H1 (cell line): ENCODE measurements at regions not wholly inside any gene's neighbourhood (a gene's known extent, or its start where the extent isn't known, plus 50 kb on each side); places are given as distances from the start of the nearest gene placed in this dataset.

Experiments used
- CTCF ChIA-PET: fragments of 300-600 bp; sonication (Branson Sonifier 250); formaldehyde crosslinking; loops from one replicate; lab custom pipeline; 2021; ENCODE audit not compliant: partially characterized antibody; lab: Charles Lee
- POLR2A ChIA-PET: fragments of 300-600 bp; sonication (Branson Sonifier 250); formaldehyde crosslinking; loops from one replicate; lab custom pipeline; 2021; ENCODE audit warnings: inconsistent platforms; ENCODE audit not compliant: partially characterized antibody; lab: Charles Lee
- DNase-seq, 2 experiments: peaks; one replicate each; pipeline versions ENCODE4 v3.0.0 to v3.0.0-alpha.2; 2010 to 2022; ENCODE audit warnings: low spot score in 2 of 2, low read depth in 1 of 2, mixed read lengths in 1 of 2
- FAIRE-seq: peaks from 2 replicates; lab custom pipeline; 2011; peaks lifted over from hg19 to GRCh38; lab: Jason Lieb, UNC
- H2AFZ ChIP-seq: 2 replicates; pipeline ENCODE4 v1.8.1; 2012; ENCODE audit warnings: low read length, inconsistent platforms
- H2AK5ac ChIP-seq: 2 replicates; pipeline ENCODE4 v1.6.1; 2013; ENCODE audit warnings: low read depth, low read length
- H2BK120ac ChIP-seq: replicated peaks from 2 replicates; pipeline ENCODE3; 2013; ENCODE audit warnings: low read depth, low read length, inconsistent platforms
- H2BK12ac ChIP-seq: 2 replicates; pipeline ENCODE4 v1.6.1; 2013; ENCODE audit warnings: low read depth, low read length
- H2BK15ac ChIP-seq: 2 replicates; pipeline ENCODE4 v1.6.1; 2013; ENCODE audit warnings: low read length
- H2BK20ac ChIP-seq: 2 replicates; pipeline ENCODE4 v1.6.1; 2013; ENCODE audit warnings: low read length
- H2BK5ac ChIP-seq: 2 replicates; pipeline ENCODE4 v1.6.1; 2013; ENCODE audit warnings: low read depth, low read length
- H3K14ac ChIP-seq: 2 replicates; pipeline ENCODE4 v1.6.1; 2013; ENCODE audit warnings: inconsistent platforms; ENCODE audit not compliant: insufficient read length
- H3K18ac ChIP-seq: 2 replicates; pipeline ENCODE4 v1.6.1; 2013; ENCODE audit warnings: low read length; ENCODE audit errors: extremely low read depth
- H3K23ac ChIP-seq: 2 replicates; pipeline ENCODE4 v1.6.1; 2013; ENCODE audit warnings: inconsistent platforms; ENCODE audit not compliant: insufficient read length
- H3K23me2 ChIP-seq: 2 replicates; pipeline ENCODE4 v1.6.1; 2013; ENCODE audit warnings: low read depth, low read length
- H3K27ac ChIP-seq: 2 replicates; pipeline ENCODE4 v1.6.1; 2011; ENCODE audit warnings: low read depth, low read length, inconsistent platforms
- H3K27me3 ChIP-seq, 4 experiments: replicated peaks in 1 of 4; 1 replicate in 1 of 4; 2 replicates in 3 of 4; pipeline versions ENCODE4 v1.6.1 to v1.8.1; 2011 to 2013; ENCODE audit warnings: low read length in 3 of 4, mild to moderate bottlenecking in 3 of 4, inconsistent platforms in 2 of 4, mixed read lengths in 2 of 4, moderate library complexity in 1 of 4; ENCODE audit not compliant: control insufficient read depth in 3 of 4, insufficient read depth in 3 of 4; ENCODE audit errors: extremely low read depth in 1 of 4
- H3K36me3 ChIP-seq, 4 experiments: 2 replicates each; pipeline versions ENCODE4 v1.6.1 to v1.8.1; 2011 to 2013; ENCODE audit warnings: mild to moderate bottlenecking in 4 of 4, low read length in 3 of 4, moderate library complexity in 2 of 4, control low read depth in 1 of 4, inconsistent platforms in 1 of 4; ENCODE audit not compliant: insufficient read depth in 4 of 4, control insufficient read depth in 2 of 4
- H3K4ac ChIP-seq: replicated peaks from 2 replicates; pipeline ENCODE3; 2013; ENCODE audit warnings: low read length, low read depth, mixed read lengths, inconsistent platforms; ENCODE audit not compliant: insufficient read length
- H3K4me1 ChIP-seq, 4 experiments: replicated peaks in 1 of 4; 1 replicate in 1 of 4; 2 replicates in 3 of 4; pipeline versions ENCODE4 v1.6.1 to v1.8.1; 2011 to 2013; ENCODE audit warnings: low read length in 3 of 4, inconsistent platforms in 2 of 4, mixed read lengths in 1 of 4; ENCODE audit not compliant: insufficient read depth in 4 of 4, control insufficient read depth in 3 of 4
- H3K4me2 ChIP-seq, 2 experiments: 2 replicates each; pipeline versions ENCODE4 v1.6.1 to v1.8.1; 2011 to 2013; ENCODE audit warnings: low read depth in 2 of 2, low read length in 2 of 2, control low read depth in 1 of 2, inconsistent platforms in 1 of 2, mild to moderate bottlenecking in 1 of 2; ENCODE audit not compliant: insufficient read depth in 1 of 2
- H3K4me3 ChIP-seq, 4 experiments: fragments of 200-600, 300-600 bp in 1 of 4; sonication (generic), shearing (Covaris generic), sonication (Bioruptor Twin) in 1 of 4; 2 replicates each; pipeline versions ENCODE4 v1.5.1 to v1.8.1; 2011 to 2016; ENCODE audit warnings: low read length in 4 of 4, low read depth in 3 of 4, control low read depth in 2 of 4, inconsistent platforms in 2 of 4, mild to moderate bottlenecking in 2 of 4, mixed read lengths in 1 of 4, moderate library complexity in 1 of 4; ENCODE audit not compliant: insufficient read depth in 2 of 4; ENCODE audit errors: extremely low read depth in 1 of 4
- H3K56ac ChIP-seq: replicated peaks from 2 replicates; pipeline ENCODE3; 2013; ENCODE audit warnings: low read depth, mild to moderate bottlenecking, mixed read lengths, low read length, inconsistent platforms; ENCODE audit not compliant: insufficient read length
- H3K79me1 ChIP-seq: 2 replicates; pipeline ENCODE4 v1.6.1; 2013; ENCODE audit warnings: low read depth, low read length, control low read depth
- H3K79me2 ChIP-seq, 2 experiments: 2 replicates each; pipeline versions ENCODE4 v1.6.1 to v1.8.1; 2012 to 2013; ENCODE audit warnings: low read length in 2 of 2, mild to moderate bottlenecking in 2 of 2, inconsistent platforms in 1 of 2; ENCODE audit not compliant: insufficient read depth in 2 of 2, control insufficient read depth in 1 of 2
- H3K9ac ChIP-seq, 4 experiments: replicated peaks in 1 of 4; 1 replicate in 1 of 4; 2 replicates in 3 of 4; pipeline versions ENCODE4 v1.6.1 to v1.8.1; 2011 to 2013; ENCODE audit warnings: low read depth in 3 of 4, low read length in 3 of 4, control low read depth in 2 of 4, mild to moderate bottlenecking in 2 of 4, moderate library complexity in 2 of 4, inconsistent platforms in 1 of 4; ENCODE audit errors: extremely low read depth in 1 of 4
- H3K9me3 ChIP-seq, 2 experiments: 2 replicates each; pipeline versions ENCODE4 v1.6.1 to v1.8.1; 2012 to 2013; ENCODE audit warnings: mild to moderate bottlenecking in 2 of 2, moderate library complexity in 2 of 2, control low read depth in 1 of 2, inconsistent platforms in 1 of 2, low read depth in 1 of 2, low read length in 1 of 2, mixed read lengths in 1 of 2; ENCODE audit not compliant: insufficient read depth in 2 of 2
- H4K20me1 ChIP-seq, 2 experiments: replicated peaks in 1 of 2; 2 replicates each; pipeline versions ENCODE3 to v1.8.1; 2011 to 2013; ENCODE audit warnings: inconsistent platforms in 2 of 2, low read length in 2 of 2, mild to moderate bottlenecking in 1 of 2; ENCODE audit not compliant: insufficient read depth in 2 of 2, control insufficient read depth in 1 of 2
- H4K5ac ChIP-seq: 2 replicates; pipeline ENCODE4 v1.6.1; 2013; ENCODE audit warnings: low read length, low read depth, mixed read lengths, inconsistent platforms; ENCODE audit not compliant: insufficient read length
- H4K8ac ChIP-seq: 2 replicates; pipeline ENCODE4 v1.8.0; 2013; ENCODE audit warnings: mild to moderate bottlenecking, moderate library complexity, low read length, inconsistent platforms; ENCODE audit not compliant: insufficient read depth; ENCODE audit errors: extremely low read depth
- H4K91ac ChIP-seq: replicated peaks from 2 replicates; pipeline ENCODE3; 2013; ENCODE audit warnings: low read length, mixed read lengths, inconsistent platforms; ENCODE audit not compliant: insufficient read length
- ASH2L ChIP-seq: fragments of 200-600, 300-600 bp; sonication (generic); IDR thresholded peaks from one replicate; pipeline ENCODE4 v1.7.1; 2017; ENCODE audit warnings: low read length
- ATF2 ChIP-seq: IDR thresholded peaks from 2 replicates; pipeline ENCODE4 v1.6.1; 2012; ENCODE audit warnings: low read length, inconsistent platforms
- CHD2 ChIP-seq: IDR thresholded peaks from 2 replicates; pipeline ENCODE4 v1.6.1; 2012; ENCODE audit warnings: low read length, improper control_type of control experiment
- EGR1 ChIP-seq: IDR thresholded peaks from 2 replicates; pipeline ENCODE4 v1.6.1; 2011; ENCODE audit warnings: low read depth, low read length, borderline replicate concordance
- GABPA ChIP-seq: IDR thresholded peaks from 2 replicates; pipeline ENCODE4 v1.6.1; 2011; ENCODE audit warnings: mild to moderate bottlenecking, low read length, moderate library complexity, borderline replicate concordance; ENCODE audit not compliant: insufficient read depth
- SIX5 ChIP-seq: IDR thresholded peaks from 2 replicates; pipeline ENCODE4 v1.6.1; 2011; ENCODE audit warnings: mild to moderate bottlenecking, low read depth, low read length
- TAF7 ChIP-seq: optimal IDR thresholded peaks from 2 replicates; pipeline ENCODE3; 2011; ENCODE audit warnings: low read depth, mild to moderate bottlenecking, inconsistent platforms, low read length, moderate library complexity, borderline replicate concordance
- TCF12 ChIP-seq: IDR thresholded peaks from 2 replicates; pipeline ENCODE4 v1.6.1; 2011; ENCODE audit warnings: low read depth, mild to moderate bottlenecking, low read length
- ZNF274 ChIP-seq: IDR thresholded peaks from 2 replicates; pipeline ENCODE4 v1.7.0; 2012; ENCODE audit warnings: low read length, borderline replicate concordance; ENCODE audit errors: extremely low read depth
- WGBS, 2 experiments: shearing (Covaris generic) in 1 of 2; methylation state at CpG; one replicate each; pipeline versions ENCODE4 v1.1.6 to v1.1.7; 2013 to 2015; ENCODE audit warnings: low lambda C conversion rate in 2 of 2, mixed read lengths in 2 of 2, inconsistent platforms in 1 of 2, low coverage in 1 of 2, missing lambda C conversion rate in 1 of 2; ENCODE audit not compliant: insufficient replicate concordance in 2 of 2, insufficient coverage in 1 of 2, insufficient read length in 1 of 2; ENCODE audit errors: extremely low coverage in 1 of 2, missing lambda C conversion rate in 1 of 2; 5-methylcytosine and 5-hydroxymethylcytosine counted together

- 76% methylated on average over 4 of the region's 4 CpGs; no CpG with 5 or more reads in 1 of the 2 experiments for WGBS, 2 experiments
- H3K79me2 ChIP-seq = no peaks in the 10 kb centered on the region
- ChIA-PET CTCF (interaction anchor here (0.7 to 5.3 kb wide), 22 partner anchors 12 to 408 kb away, joined by 3 to 47 read pairs (median 4); partner anchors contain the start of gene CES5A), POLR2A (no interaction called here)
- FAIRE-seq (no peak), DNase-seq (no peak)
- no peak overlapping the region for H4K5ac ChIP-seq
- no peak overlapping the region for H2BK20ac ChIP-seq
- H3K79me1 ChIP-seq = no peaks in the 10 kb centered on the region
- no peaks in the 10 kb centered on the region for H3K23me2 ChIP-seq
- H3K36me3 ChIP-seq = no peaks in the 10 kb centered on the region
- no peak overlapping the region for H3K18ac ChIP-seq
- H4K8ac ChIP-seq = no peak overlapping the region
- no peaks in the 10 kb centered on the region for H4K20me1 ChIP-seq
- H3K9me3 ChIP-seq = no peaks in the 10 kb centered on the region
- H2BK120ac ChIP-seq = no peak overlapping the region
- no peak overlapping the region for H3K4me3 ChIP-seq
- H2AFZ ChIP-seq = no peak overlapping the region
- no peak overlapping the region for H2BK15ac ChIP-seq
- H3K56ac ChIP-seq = no peak overlapping the region
- no peak overlapping the region for H2BK12ac ChIP-seq
- no peak overlapping the region for H3K14ac ChIP-seq
- no peak overlapping the region for H3K27ac ChIP-seq
- no peak overlapping the region for H3K23ac ChIP-seq
- no peak overlapping the region for H3K4me2 ChIP-seq
- no peak overlapping the region for H3K9ac ChIP-seq
- H2BK5ac ChIP-seq = no peak overlapping the region
- no peak overlapping the region for H4K91ac ChIP-seq
- no peak overlapping the region for H2AK5ac ChIP-seq
- TF ChIP-seq GABPA = no peak
- no peak for TF ChIP-seq SIX5
- TF ChIP-seq EGR1 = no peak
- TF ChIP-seq TAF7 = no peak
- no peak for TF ChIP-seq CHD2
- TF ChIP-seq ZNF274 = no peak
- TF ChIP-seq ASH2L = no peak
- no peak for TF ChIP-seq TCF12
- no peak for TF ChIP-seq ATF2
- 0 out of 7 replicates have a peak, but pooled peaks cover 0 to 2% (median 0%) of the 10 kb centered on the region in 4 experiments for H3K4me1 ChIP-seq
- no peak overlapping the region for H3K4ac ChIP-seq
- no peaks in the 10 kb centered on the region for H3K27me3 ChIP-seq
These were observed 68.1 kb upstream of the CES5A start for GRCh38 chr16:55943267-55943666.
